GM21528 (cell line): ENCODE measurements at regions not wholly inside any gene's neighbourhood (a gene's known extent, or its start where the extent isn't known, plus 50 kb on each side); places are given as distances from the start of the nearest gene placed in this dataset.
"Not testable (repeated sequence)": the region's sequence is repeated elsewhere in the genome, so short reads cannot be mapped to it uniquely, and the experiment has no call there.

ENCODE experiments used
- ATAC-seq: cut with Tn5 transposase; IDR thresholded peaks from one replicate; pipeline ENCODE4 v1.9.1; 2021; ENCODE audit warnings: mild to moderate bottlenecking, moderate library complexity; ENCODE audit not compliant: unreplicated experiment, low FRiP score

GRCh38 chr5:63128761-63129160 lies 550.1 kb downstream of the LRRC70 start:
- no peak for ATAC-seq

GRCh38 chr5:63128018-63128417 lies 549.4 kb downstream of the LRRC70 start:
- no peak for ATAC-seq

- ATAC-seq: no peak
Measured at GRCh38 chr5:63127054-63127453, 548.4 kb downstream of the LRRC70 start.

GRCh38 chr5:63125862-63126261 lies 547.2 kb downstream of the LRRC70 start:
- peak; percentile 85 for ATAC-seq

GRCh38 chr5:63125392-63125791 lies 546.8 kb downstream of the LRRC70 start:
- ATAC-seq: peak; percentile 22

GRCh38 chr5:63124266-63124665 lies 545.6 kb downstream of the LRRC70 start:
- no peak for ATAC-seq

GRCh38 chr5:63121471-63121870 lies 542.9 kb downstream of the LRRC70 start:
- ATAC-seq: no peak

GRCh38 chr5:63118221-63118620 lies 539.6 kb downstream of the LRRC70 start:
- no peak for ATAC-seq

- no peak for ATAC-seq
Measured at GRCh38 chr5:63111891-63112290, 533.3 kb downstream of the LRRC70 start.

GRCh38 chr5:63101870-63102269 lies 523.3 kb downstream of the LRRC70 start:
- ATAC-seq: no peak

- no peak for ATAC-seq
Measured at GRCh38 chr5:63097286-63097685, 518.7 kb downstream of the LRRC70 start.

GRCh38 chr5:63094730-63095129 lies 516.1 kb downstream of the LRRC70 start:
- ATAC-seq: no peak

- ATAC-seq: no peak
Measured at GRCh38 chr5:63089147-63089546, 510.5 kb downstream of the LRRC70 start.

GRCh38 chr5:63085561-63085960 lies 506.9 kb downstream of the LRRC70 start:
- no peak for ATAC-seq

GRCh38 chr5:63083689-63084088 lies 505.1 kb downstream of the LRRC70 start:
- ATAC-seq: not testable (repeated sequence)

- ATAC-seq: no peak
Measured at GRCh38 chr5:63081402-63081801, 502.8 kb downstream of the LRRC70 start.

- ATAC-seq: no peak
Measured at GRCh38 chr5:63070001-63070400, 491.4 kb downstream of the LRRC70 start.

- ATAC-seq: no peak
Measured at GRCh38 chr5:63055421-63055820, 476.8 kb downstream of the LRRC70 start.

- no peak for ATAC-seq
Measured at GRCh38 chr5:63053019-63053638, 474.5 kb downstream of the LRRC70 start.

- no peak for ATAC-seq
Measured at GRCh38 chr5:63050916-63051315, 472.3 kb downstream of the LRRC70 start.

GRCh38 chr5:63049935-63050334 lies 471.3 kb downstream of the LRRC70 start:
- ATAC-seq: no peak

- ATAC-seq: no peak
Measured at GRCh38 chr5:63043792-63044191, 465.2 kb downstream of the LRRC70 start.

GRCh38 chr5:63032343-63032742 lies 453.7 kb downstream of the LRRC70 start:
- no peak for ATAC-seq
